SKM-1 treated with dmso at 0.1 percent for 144 hours (cell line): ENCODE measurements at regions not wholly inside any gene's neighbourhood (a gene's known extent, or its start where the extent isn't known, plus 50 kb on each side); places are given as distances from the start of the nearest gene placed in this dataset.

Source experiments
- DNase-seq: peaks from one replicate; lab custom pipeline; 2025; ENCODE audit not compliant: unreplicated experiment; lab: John Stamatoyannopoulos, UW

DNA sequence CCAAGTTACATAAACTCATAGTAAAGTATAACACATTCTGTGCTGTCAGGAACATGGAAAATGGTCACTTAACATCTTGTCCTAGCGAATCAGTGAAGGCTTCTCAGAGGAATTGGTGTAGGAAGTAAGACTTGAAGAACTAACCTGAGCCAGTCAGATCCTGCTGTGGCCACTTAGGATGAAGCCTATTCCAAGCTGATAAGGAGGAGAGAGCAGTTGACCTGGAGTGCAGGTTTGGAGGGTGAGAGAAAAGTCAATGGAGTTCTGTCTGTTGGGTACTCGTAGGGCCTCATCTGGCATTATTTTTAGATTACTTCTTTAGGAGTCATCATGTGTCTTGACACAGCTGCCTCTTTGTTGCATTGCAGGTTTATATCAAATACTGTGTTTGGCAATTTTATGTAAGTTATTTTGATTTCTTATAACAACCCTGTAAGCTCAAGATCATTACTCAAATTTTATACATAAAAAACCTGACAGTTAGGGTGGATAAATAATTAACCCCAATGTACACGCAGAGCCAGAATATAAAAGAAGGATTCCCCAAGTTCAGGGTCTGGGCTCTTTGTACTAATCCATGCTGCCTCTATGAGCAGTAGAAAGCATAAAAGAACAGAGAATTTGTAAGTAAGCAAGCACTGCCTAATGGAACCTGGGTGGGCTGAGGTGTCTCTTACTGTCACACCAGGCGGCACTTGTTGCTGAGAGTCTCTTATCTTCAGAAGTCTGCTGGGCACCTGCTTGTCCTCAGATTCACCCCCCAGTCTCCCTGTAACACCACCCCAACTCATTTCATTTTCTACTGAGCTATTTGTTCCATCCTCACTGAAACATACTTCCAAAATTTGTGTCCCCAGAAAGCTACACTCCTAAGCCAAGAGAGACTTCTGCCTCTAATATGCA is 252.1 kb upstream of the NT5C1B start:
- DNase-seq = no peak

DNA sequence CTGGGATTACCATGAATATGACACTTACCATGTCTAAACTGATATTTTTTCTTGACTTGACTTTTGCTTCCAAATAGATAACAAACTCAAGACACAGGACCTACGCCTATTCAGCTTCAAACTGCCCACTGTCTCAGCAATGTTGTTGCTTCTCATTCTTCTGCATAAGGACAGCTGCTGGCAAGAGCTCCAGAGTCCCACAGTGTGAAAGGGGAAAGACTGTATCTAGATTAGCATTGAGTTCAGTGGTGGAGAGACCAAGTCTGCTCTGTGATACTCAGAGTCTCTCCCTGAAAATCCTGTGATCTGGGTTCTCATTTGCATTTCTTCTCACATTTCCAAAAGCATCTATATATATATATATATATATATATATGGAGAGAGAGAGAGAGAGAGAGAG is 247.9 kb upstream of the NT5C1B start:
- no peak for DNase-seq

DNA sequence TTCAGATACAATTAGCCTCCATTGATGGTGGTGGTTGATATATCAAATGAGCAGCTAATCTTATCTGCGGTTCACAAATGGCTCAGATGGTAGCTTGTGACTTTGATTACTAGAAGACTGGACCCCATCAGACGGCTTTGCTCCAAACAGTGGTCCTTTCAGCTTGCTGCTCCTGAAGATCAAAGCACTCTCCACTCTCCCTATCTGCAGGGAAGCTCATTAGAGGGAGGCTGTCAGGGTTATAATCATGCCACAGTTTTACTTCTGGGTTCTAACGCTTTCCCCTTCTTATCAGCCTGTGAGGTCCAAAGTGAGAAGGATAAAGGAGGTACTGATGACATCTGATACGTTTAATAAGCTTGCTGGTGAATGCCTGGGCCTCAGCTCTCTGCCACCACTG is 247.1 kb upstream of the NT5C1B start:
- DNase-seq = no peak

DNA sequence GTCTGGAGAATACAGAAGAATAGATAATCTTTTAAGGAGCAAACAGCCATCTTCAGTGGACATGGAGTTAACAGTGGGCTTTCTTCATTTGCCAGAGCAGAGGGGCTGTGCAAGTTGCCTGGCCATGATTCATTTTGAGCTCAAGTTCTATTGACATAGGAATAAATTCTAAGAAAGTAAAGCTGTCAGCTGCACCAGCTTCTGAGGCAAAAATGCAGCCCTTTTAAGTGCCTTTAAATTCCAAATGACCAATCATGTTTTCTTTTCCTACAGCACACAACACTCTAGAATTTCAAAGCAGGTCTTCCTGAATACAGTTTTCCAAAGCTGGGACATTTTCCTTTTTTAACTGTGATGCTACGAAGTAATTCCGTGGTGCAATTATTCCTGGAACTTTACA is 246.4 kb upstream of the NT5C1B start:
- DNase-seq = no peak

DNA sequence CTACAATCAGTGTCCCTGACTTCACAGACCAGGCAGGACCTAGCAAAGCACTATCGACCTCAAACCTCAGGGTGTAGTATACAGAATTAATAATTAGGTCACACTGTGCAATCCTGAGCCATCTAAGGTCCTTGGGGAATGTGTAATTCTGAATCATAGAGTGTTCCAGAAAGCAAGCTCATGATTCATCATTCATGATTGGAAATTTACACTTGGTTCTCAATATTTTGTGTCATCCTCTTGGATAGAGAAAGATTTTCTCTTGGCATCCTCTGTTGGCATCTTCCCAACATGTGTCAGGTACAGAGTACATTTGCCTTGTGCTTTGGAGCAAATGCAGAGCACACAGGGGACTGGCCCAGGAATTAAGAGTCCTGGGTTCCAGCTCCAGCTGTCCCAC is 245.0 kb upstream of the NT5C1B start:
- no peak for DNase-seq

DNA sequence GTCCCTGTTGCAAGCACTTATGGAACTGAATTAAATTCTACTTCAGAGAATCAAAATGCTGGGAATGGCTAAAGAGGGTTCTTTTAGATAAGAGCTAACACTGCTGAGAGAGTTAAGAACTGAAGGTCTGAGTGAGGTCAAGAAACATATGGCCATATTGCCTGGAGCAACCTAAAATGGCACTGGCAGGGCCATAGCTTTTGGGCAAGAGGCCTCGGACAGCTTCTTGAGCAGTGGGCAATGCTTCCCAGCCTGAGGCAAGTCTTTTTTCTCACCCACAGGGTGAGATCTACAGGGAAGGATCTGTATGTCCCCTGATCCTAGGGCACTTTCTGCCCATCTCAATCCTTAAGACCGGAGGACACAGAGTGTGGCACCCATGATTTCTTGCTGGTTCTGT is 244.6 kb upstream of the NT5C1B start:
- DNase-seq = no peak

DNA sequence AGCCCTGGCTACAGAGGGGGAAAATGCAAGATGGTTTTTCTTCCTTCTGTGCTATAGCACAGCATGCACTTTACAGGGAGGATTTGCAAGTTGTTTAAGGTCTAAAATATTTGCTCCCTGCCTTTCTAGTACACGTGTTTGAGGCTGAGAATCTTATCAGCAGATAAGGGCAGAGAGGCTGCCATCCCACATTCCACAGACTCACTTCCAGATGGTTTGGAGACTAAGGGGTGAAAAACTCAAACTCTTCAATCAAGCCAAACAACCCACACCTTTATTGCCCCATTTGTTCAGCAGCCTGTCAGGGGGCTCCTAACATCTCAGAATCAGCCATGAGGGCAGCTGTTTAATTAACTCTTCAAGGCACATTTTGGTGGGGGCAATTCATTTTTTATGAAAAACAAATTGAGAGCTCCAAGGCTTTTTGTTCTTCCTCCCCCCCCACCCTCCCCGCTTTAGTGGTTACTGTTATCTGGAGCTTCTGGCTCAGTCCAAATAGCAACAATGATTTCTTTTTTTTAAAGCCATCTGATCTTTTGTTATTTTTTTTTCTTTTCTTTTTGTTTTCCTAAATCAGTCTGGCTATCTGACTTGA is 242.6 kb upstream of the NT5C1B start:
- no peak for DNase-seq

DNA sequence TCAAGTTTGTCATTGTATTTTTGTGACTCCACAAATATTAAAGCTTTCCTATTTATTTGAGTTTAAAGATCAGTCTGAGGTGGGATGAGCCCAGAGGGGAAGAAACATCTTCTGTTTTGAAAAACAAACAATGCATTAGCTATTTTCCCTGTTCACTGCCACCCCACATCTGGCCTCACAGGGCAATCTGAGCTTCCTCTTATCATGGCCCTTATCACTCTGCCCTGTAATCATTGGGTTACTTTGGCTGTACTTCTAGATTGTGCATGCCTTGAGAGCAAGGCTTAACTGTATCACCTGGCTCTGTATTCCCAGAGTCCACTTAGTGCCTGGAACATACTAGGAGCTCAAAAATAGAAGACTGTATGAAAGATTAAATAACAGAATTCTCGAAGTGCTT is 241.6 kb upstream of the NT5C1B start:
- no peak for DNase-seq

DNA sequence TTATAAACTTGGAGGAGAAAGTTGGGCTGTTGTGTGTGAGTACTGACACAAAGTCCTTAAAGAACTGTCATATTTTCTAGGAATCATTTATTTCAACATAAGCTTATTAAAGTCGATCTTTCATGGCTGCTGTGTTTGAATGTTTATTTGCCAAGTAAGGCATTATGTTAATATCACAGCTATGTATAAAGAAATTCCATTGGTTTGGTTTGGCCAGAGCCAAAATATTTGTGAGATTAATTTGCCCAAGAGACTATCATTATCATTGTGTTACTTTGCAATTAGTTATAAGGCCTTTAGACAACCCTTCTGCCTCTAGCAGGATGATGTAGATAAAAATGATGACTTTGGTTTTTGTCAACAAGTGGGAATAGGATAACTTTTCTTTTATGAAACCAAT is 240.6 kb upstream of the NT5C1B start:
- no peak for DNase-seq

DNA sequence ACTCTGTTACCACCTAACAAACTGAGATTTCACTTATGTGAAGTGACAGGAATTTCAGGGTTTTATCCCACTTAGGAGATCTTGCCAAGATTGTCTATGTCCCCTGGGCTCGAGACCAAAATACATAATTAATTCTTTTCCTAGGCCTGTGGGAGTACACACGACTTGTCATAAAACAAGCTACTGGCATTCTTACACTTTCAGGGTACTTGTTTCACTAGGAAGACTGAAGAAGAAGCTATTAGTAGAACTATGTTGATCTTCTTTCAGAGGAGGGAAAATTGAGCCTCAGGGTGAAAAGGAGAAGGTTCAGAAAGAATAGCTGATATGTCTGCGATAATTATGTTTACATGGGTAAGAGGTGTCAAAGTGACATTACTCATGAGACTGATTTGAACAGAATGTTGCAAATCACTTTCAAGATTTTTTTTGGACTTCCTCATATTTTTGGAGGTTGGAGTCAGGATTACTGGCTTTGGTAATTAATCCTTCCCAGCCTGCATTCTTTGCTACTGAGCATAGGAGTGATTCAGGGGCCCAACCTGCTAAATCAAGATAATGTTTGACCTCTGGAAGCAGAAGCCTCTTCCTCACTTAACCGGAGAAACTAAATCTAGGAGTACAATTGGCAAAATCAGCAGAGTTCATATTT is 240.0 kb upstream of the NT5C1B start:
- no peak for DNase-seq

DNA sequence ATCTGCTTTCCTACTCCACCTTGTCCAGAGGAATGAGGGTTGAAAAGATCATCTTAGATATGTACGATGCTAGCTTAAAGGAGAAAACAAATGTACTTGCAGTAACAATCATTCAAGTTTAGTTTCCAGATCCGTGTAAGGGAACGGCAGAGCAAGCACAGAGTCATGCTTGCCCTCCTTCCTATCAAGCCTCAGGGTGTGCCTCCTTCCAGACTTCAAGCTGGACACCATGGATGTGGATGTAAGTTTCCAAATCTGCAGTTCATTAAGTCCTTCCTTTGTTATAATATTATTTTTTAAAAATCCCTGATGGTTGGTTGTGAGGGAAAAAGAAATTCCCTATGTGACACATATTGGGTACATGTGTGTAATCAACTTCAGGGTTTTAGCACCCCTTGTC is 238.9 kb upstream of the NT5C1B start:
- DNase-seq = no peak

DNA sequence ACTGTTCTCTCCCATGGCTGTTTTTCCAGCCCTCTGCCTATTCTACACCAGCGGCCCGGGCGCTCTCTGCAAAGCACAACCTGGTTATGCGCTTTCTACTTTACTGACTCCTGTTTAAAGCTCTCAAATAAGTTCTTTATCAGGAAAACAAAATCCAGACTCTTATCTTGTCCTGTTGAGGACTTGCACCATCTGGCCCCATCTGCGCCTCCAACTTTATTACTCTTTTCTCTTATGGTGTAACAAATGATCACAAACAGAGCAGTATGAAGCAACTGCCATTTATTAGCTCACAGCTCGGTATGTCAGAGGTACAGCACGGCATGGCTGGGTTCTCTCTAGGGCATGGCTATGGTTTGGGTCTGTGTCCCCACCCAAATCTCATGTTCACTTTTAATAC is 236.5 kb upstream of the NT5C1B start:
- no peak for DNase-seq

DNA sequence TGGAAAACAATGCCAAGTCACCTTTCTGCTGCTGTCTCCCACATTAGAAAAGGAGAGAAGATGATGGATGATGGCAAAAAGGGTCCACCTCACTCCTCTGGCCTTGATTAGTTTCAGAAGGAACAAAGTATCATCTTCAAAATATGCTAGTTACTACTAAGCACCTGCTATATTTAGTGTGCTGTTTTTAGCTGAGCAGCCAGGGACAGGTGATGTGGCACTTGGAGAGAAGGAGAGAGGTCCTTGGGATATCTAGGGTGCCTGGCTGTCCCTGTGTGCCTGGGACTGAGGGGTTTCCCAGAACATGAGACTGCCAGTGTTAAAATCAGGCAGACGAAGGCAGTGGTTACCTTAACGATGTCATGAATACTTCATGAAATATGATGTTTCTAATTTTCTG is 235.5 kb upstream of the NT5C1B start:
- DNase-seq = no peak

DNA sequence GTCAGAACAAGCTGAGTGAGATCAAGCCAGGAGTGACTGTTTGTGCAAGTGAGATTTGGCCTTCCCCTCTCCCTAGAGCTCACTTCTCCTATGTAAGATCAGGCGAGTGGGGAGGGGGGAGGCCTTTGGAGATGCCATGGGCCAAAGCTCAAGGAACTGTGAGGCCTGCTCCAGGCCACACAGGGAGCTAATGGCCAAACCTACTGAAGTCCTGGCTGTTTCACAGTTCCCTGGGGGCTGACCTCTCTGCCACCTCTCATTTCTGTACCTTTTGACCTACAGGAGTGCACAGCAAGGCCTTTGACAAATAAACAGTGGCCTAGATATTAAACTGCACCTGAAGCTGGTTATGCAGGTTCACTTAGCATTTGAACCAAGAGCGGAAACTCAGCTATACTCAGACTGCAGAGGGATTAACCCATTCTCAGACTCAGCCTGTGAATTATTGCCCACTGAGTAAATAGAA is 235.0 kb upstream of the NT5C1B start:
- no peak for DNase-seq

DNA sequence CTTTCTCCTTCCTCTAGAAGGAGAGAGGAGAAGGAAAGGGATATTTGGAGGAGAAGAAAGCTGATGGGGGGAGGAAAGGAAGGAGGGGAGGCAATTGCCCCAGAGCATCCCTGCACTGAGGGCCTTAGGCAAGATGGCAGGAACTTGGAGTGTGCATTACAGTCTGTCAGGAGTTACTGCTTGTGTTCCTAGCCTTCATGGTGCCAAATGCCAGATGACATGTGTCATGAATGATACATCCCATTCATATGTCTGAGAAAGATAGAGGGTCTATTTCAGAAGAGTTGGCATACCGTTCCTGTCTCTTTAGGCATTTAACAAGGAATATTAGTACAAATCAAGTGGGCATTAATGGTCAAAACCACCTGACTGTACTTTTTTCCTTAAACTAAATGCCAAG is 232.1 kb upstream of the NT5C1B start:
- DNase-seq = no peak

DNA sequence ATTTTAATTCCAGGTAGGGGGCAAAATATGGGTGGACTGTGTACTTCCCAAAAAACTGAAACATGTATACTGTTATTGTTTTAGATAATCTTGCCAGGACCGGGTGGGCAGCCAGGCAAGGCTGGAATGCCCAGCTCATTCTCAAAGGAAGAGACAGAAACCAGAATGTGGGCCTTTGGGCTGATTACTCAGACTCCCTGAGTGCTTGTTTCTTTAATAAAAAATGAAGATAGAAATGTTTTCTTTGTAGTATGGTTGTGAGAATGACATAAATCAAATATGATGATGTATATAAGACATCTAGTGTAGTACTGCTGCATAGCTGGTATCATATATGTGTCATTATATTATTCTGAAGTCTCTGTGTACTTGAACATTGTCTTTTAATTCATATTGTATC is 231.6 kb upstream of the NT5C1B start:
- DNase-seq = no peak

DNA sequence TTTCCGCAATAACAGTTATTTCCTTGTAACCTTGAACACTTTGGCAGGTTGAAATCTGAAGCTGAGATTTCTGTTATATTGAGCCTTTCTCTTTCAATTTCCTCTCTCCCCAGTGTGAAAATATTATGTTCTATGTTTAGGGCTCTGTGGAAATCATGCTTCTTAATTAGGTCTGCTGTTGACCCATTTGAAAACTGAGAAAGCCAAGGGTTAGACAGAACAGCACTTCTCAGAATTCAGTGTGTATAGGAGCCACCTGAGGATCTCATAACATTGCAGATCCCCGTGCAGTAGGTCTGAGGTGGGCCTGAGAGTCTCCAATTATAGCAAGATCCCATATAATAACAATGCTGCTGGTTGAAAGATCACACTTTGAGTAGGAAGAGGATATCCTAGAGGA is 230.2 kb upstream of the NT5C1B start:
- no peak for DNase-seq

DNA sequence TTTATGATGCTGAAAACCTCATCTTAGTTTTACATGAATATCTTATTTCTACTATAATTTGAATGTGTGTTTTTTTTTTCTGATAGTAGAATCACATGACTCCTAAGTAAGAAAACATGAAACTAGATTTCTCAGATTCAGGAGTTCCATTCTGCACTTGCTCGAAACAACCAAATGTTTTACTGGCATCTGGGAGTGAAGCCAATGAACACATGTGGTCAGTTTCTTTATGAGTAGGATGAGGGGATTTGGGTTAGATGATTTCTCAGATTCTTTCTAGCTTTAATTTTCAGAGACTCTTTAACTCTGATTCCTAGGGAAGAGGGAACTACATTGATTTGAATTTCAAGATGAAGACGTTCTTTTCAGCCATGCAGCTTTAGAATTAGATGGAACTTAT is 225.0 kb upstream of the NT5C1B start:
- DNase-seq = no peak

DNA sequence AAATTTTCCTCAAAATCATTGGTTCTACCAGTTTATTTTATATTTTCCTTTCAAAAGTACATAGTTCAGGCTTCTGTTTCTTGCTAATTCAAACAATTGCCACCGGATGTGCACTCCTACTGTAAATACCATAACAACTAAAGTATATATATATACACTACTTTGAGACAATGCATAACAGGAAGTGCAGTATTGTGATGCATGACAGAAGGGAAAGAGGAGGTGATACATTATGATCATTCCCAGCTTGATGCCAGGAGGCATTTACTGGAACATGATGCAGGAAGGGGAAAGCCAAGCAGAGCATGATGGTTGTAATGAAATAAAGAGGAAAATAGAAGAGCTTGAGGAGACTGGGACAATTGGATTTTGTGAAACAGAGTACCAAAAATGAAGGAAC is 215.2 kb upstream of the NT5C1B start:
- no peak for DNase-seq

DNA sequence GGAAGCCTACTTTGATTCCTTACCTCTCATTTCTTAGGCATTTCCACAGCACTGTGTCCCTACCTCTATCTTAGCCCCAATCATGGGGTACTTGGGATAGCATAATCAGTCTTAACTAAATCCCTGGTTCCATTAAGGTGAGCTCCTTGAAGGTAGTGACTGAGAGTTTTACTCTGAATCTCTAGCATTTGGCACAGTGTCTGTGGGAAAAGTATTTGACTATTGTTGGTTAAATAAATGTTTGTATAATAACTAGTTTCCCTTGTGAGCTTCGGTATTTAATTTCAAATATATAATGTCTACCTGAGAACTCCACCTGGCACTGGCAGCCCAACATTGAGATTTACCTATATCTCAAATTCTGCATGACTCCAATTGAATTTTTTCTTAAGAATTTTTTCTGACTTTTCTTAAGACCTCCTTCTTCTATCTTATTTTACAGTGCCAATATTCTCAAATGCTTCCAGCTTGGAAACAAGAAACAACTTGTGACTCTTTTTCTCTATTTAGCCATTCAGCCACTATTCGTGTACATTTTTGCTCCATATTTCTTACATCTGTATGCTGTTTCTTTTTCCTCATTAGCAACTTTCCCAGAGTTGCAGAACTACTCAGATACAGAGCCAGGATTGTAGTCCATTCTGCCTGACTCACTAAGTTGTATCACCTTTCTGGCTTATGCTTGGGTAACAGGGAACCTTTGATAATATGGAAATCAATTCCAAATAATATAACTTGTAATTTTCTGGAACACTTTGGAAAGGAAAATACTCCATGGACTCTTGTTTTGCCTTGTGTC is 214.0 kb upstream of the NT5C1B start:
- DNase-seq = no peak

DNA sequence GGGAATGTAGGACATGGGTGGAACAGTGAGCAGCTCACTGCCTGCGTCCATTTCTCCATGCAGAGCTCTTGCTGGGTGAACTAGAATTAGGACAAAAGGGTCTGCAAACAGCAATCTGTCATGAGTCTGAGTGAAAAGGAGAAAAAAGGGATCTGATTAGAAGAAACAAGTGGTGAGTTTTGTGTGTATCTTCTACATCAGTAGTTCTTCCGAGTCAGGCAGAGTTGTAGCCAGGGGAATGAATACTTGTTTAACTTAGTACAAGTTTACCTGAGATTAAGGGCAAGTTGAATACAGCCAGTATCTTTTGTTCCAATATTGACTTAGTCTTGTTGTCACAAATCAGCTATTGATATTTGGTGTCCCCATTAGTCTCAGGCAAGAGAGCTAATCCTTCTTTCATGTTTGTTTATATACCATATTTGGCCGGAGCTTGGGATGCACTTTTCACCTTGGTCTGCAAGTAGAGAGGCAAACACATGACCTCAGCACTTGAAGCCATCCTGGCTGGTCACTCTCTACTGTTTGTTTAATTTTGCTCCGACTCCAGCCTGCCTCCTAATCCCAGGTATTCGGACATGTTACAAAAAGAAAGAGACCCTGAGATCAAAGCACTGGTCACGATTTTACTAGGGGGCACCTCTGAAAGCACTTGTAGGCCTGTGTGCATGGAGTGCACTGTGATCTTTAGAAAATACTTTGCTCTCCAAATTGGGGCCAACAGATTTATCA is 211.0 kb upstream of the NT5C1B start:
- no peak for DNase-seq
